Astrocyte (in vitro differentiated cells and primary cell): ENCODE measurements at regions not wholly inside any gene's neighbourhood (a gene's known extent, or its start where the extent isn't known, plus 50 kb on each side); places are given as distances from the start of the nearest gene placed in this dataset.

Experiments used
- CTCF ChIP-seq: IDR thresholded peaks from 2 replicates; pipeline ENCODE4 v1.5.1; 2011; ENCODE audit warnings: low read depth, mild to moderate bottlenecking, inconsistent platforms, low read length, moderate library complexity; ENCODE audit not compliant: insufficient read depth
- EZH2 ChIP-seq: IDR thresholded peaks from 2 replicates; pipeline ENCODE4 v1.6.1; 2012; ENCODE audit warnings: mild to moderate bottlenecking, low read length, inconsistent platforms; ENCODE audit not compliant: insufficient read depth

GRCh38 chr15:81069356-81069755 lies 64.7 kb upstream of the CFAP161 start:
- TF ChIP-seq EZH2 (no peak), CTCF (no peak)
